ENCODE measurements at regions not wholly inside any gene's neighbourhood (a gene's known extent, or its start where the extent isn't known, plus 50 kb on each side); places are given as distances from the start of the nearest gene placed in this dataset.

DNA sequence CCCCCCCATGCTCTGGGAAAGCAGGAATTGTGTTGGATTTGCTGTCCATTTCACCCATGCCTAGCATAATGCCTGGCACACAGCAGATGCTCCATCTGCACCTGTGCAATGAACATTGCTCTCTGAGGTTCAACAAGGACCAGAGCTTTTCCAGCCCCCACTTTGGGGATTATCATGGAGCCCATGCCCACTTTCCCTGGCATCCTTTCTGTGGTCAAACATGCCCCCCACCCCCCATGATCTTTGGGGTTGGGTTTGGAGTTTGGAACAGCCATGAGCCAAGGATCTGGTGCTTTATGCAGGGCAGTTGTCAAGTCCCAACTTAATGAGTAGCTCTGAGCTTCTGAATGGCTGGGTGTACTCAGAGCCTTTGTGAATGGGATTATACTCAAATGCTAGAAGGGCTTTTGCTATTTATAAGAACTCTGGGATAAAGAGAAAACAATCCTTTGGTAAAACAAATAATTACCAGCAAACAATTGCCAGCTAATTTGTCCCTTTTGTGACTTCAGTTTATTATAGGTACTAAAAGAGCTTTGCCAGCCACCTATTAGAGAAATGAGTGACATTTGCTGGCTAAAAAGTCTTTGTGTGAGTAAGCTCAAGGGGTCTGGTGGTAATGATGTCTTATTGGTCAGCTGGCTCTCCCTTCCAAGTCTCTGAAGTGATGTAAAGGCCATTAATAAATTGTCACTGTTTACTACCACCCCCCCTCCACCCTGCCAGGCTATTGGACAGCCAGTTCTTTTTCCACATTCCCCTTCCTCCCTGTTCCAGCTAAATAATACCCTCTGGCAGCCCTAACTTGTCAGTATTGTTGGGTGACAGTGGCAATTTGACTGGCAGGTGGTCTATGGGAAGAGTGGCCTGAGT lies 182.3 kb downstream of the MACROH2A1 start:
- Histone ChIP-seq H3K36me3 (ENCODE audit: control insufficient read depth in 2 of 2, extremely low read depth in 1 of 2, insufficient read depth in 2 of 2, low read length in 2 of 2) (no peaks in the 10 kb centered on the region), H4K20me1 (replicated peaks; ENCODE audit: control insufficient read depth, extremely low read depth, insufficient read depth, low read length) (no peaks in the 10 kb centered on the region), H3K27me3 (ENCODE audit: control insufficient read depth in 2 of 2, insufficient read depth in 2 of 2, low read length in 2 of 2) (peaks cover 3% of the 10 kb centered on the region in 2 experiments), H3K9me3 (replicated peaks; ENCODE audit: control insufficient read depth, insufficient read depth, low read length) (no peaks in the 10 kb centered on the region), H3K4me3 (replicated peaks in 1 of 3; ENCODE audit: insufficient read depth in 1 of 3, low read depth in 1 of 3, low read length in 3 of 3) (no peak overlapping the region), H2AFZ (ENCODE audit: low read depth, low read length) (no peak overlapping the region), H3K79me2 (ENCODE audit: control insufficient read depth, insufficient read depth, low read length) (no peaks in the 10 kb centered on the region), H3K9ac (replicated peaks; ENCODE audit: extremely low read depth, insufficient read depth, low read length) (no peak overlapping the region), H3K4me2 (ENCODE audit: insufficient read depth, low read length) (no peak overlapping the region), H3K27ac (ENCODE audit: insufficient read depth, low read depth, low read length) (no peak overlapping the region), H3K9me1 (replicated peaks; ENCODE audit: control insufficient read depth, extremely low read depth, insufficient read depth, low read length) (no peaks in the 10 kb centered on the region), H3K4me1 (ENCODE audit: control insufficient read depth, extremely low read depth, insufficient read depth, low read length) (no peaks in the 10 kb centered on the region)
- no peak for DNase-seq (ENCODE audit: low read depth, low spot score)
- CTCF ChIA-PET: interaction anchor here (1.2 to 3.7 kb wide), 5 partner anchors 8 to 25 kb away, joined by 3 to 10 read pairs (median 5); no protein-coding TSS in a partner anchor
- intact Hi-C loops (cut with micrococcal nuclease) (no loop called here), dilution Hi-C loops (cut with MboI; ENCODE audit: extremely low pct_ligation_motif_present, low sequenced_read_pairs) (no loop called here)
- no peak for FAIRE-seq
- no TSS peak for BruUV-seq (replicated peaks)
- TF ChIP-seq FOS (IDR thresholded peaks at IDR 0.05; ENCODE audit: borderline replicate concordance, insufficient read depth, low read length) (no peak), EZH2 (IDR thresholded peaks at IDR 0.05; ENCODE audit: borderline replicate concordance, low read depth, low read length, severe bottlenecking) (no peak), GATA2 (IDR thresholded peaks at IDR 0.05; ENCODE audit: insufficient read depth, insufficient read length, low read depth, low read length) (no peak), MYC (IDR thresholded peaks at IDR 0.05; ENCODE audit: low read depth, low read length) (no peak), POLR2A (IDR thresholded peaks at IDR 0.05; ENCODE audit: low read depth, low read length) (no peak), JUN (IDR thresholded peaks at IDR 0.05; ENCODE audit: borderline replicate concordance, insufficient read depth, insufficient read length, low read depth) (no peak), POLR2AphosphoS5 (IDR thresholded peaks at IDR 0.05; ENCODE audit: insufficient read depth, low read depth, low read length) (no peak)
- TF ChIP-seq, protein P1, sequence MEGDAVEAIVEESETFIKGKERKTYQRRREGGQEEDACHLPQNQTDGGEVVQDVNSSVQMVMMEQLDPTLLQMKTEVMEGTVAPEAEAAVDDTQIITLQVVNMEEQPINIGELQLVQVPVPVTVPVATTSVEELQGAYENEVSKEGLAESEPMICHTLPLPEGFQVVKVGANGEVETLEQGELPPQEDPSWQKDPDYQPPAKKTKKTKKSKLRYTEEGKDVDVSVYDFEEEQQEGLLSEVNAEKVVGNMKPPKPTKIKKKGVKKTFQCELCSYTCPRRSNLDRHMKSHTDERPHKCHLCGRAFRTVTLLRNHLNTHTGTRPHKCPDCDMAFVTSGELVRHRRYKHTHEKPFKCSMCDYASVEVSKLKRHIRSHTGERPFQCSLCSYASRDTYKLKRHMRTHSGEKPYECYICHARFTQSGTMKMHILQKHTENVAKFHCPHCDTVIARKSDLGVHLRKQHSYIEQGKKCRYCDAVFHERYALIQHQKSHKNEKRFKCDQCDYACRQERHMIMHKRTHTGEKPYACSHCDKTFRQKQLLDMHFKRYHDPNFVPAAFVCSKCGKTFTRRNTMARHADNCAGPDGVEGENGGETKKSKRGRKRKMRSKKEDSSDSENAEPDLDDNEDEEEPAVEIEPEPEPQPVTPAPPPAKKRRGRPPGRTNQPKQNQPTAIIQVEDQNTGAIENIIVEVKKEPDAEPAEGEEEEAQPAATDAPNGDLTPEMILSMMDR (IDR thresholded peaks at IDR 0.05; ENCODE audit: extremely low read depth in 1 of 2, insufficient read depth in 1 of 2, low read depth in 1 of 2, low read length in 2 of 2): no peak
- TF ChIP-seq, protein P2, sequence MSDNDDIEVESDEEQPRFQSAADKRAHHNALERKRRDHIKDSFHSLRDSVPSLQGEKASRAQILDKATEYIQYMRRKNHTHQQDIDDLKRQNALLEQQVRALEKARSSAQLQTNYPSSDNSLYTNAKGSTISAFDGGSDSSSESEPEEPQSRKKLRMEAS (IDR thresholded peaks at IDR 0.05; ENCODE audit: insufficient read depth, insufficient read length): no peak
- POLR2A ChIA-PET: no interaction called here
